MM.1S (cell line): ENCODE measurements at regions not wholly inside any gene's neighbourhood (a gene's known extent, or its start where the extent isn't known, plus 50 kb on each side); places are given as distances from the start of the nearest gene placed in this dataset.
"Not testable (repeated sequence)": the region's sequence is repeated elsewhere in the genome, so short reads cannot be mapped to it uniquely, and the experiment has no call there.

Source experiments
- DNase-seq: peaks from one replicate; pipeline ENCODE4 v3.0.0-alpha.2; 2015
- H2AFZ ChIP-seq: fragments of 300-600 bp; sonication (generic); 2 replicates; pipeline ENCODE4 v1.6.0; 2016; ENCODE audit warnings: antibody characterized with exemption, low read length
- H3F3A ChIP-seq: fragments of 300-600 bp; sonication (generic); 2 replicates; pipeline ENCODE4 v1.6.1; 2016; ENCODE audit warnings: mild to moderate bottlenecking, antibody characterized with exemption, low read length, moderate library complexity, mixed read lengths; ENCODE audit not compliant: insufficient read depth
- H3K27ac ChIP-seq: fragments of 300-600 bp; sonication (generic); 2 replicates; pipeline ENCODE4 v1.5.1; 2016; ENCODE audit warnings: mild to moderate bottlenecking, low read length
- H3K27me3 ChIP-seq: fragments of 300-600 bp; sonication (generic); replicated peaks from 2 replicates; pipeline ENCODE4 v1.6.0; 2016; ENCODE audit warnings: low read length; ENCODE audit not compliant: insufficient read depth
- H3K36me3 ChIP-seq: fragments of 300-600 bp; sonication (generic); replicated peaks from 2 replicates; pipeline ENCODE4 v1.6.1; 2016; ENCODE audit warnings: mild to moderate bottlenecking, low read length, mixed read lengths; ENCODE audit not compliant: insufficient read depth
- H3K4me1 ChIP-seq: fragments of 300-600 bp; sonication (generic); 2 replicates; pipeline ENCODE4 v1.6.1; 2016; ENCODE audit warnings: low read length, mixed read lengths
- H3K4me2 ChIP-seq: fragments of 300-600 bp; sonication (generic); 2 replicates; pipeline ENCODE4 v1.6.0; 2016; ENCODE audit warnings: low read depth, low read length
- H3K4me3 ChIP-seq: fragments of 300-600 bp; sonication (generic); 2 replicates; pipeline ENCODE4 v1.5.1; 2016; ENCODE audit warnings: low read length, mixed read lengths
- H3K79me2 ChIP-seq: fragments of 300-600 bp; sonication (generic); 2 replicates; pipeline ENCODE4 v1.6.1; 2016; ENCODE audit warnings: mixed run types, low read length, mixed read lengths
- H3K9ac ChIP-seq: fragments of 300-600 bp; sonication (generic); 2 replicates; pipeline ENCODE4 v1.6.1; 2016; ENCODE audit warnings: low read length, mixed read lengths
- H3K9me2 ChIP-seq: fragments of 300-600 bp; sonication (generic); replicated peaks from 2 replicates; pipeline ENCODE4 v1.6.1; 2016; ENCODE audit warnings: mild to moderate bottlenecking, low read length, mixed read lengths; ENCODE audit not compliant: insufficient read depth
- H3K9me3 ChIP-seq: fragments of 300-600 bp; sonication (generic); replicated peaks from 2 replicates; pipeline ENCODE4 v1.6.1; 2016; ENCODE audit warnings: mild to moderate bottlenecking, low read length, mixed read lengths; ENCODE audit not compliant: insufficient read depth
- H4K20me1 ChIP-seq: fragments of 300-600 bp; sonication (generic); 2 replicates; pipeline ENCODE4 v1.6.1; 2016; ENCODE audit warnings: mild to moderate bottlenecking, low read length, moderate library complexity, mixed read lengths; ENCODE audit not compliant: insufficient read depth
- EZH2 ChIP-seq: fragments of 300-600 bp; sonication (generic); optimal IDR thresholded peaks from 2 replicates; pipeline ENCODE3; 2017; ENCODE audit warnings: low read depth, mild to moderate bottlenecking, antibody characterized with exemption, low read length, mixed read lengths
- EZH2phosphoT487 ChIP-seq: fragments of 300-600 bp; sonication (generic); IDR thresholded peaks from 2 replicates; pipeline ENCODE4 v1.6.1; 2018; ENCODE audit warnings: antibody characterized with exemption, low read length
- TF ChIP-seq, protein P1 (sequence below): fragments of 300-600 bp; sonication (generic); IDR thresholded peaks from 2 replicates; pipeline ENCODE4 v1.5.1; 2016; ENCODE audit warnings: antibody characterized with exemption, low read length, mixed read lengths

DNA sequence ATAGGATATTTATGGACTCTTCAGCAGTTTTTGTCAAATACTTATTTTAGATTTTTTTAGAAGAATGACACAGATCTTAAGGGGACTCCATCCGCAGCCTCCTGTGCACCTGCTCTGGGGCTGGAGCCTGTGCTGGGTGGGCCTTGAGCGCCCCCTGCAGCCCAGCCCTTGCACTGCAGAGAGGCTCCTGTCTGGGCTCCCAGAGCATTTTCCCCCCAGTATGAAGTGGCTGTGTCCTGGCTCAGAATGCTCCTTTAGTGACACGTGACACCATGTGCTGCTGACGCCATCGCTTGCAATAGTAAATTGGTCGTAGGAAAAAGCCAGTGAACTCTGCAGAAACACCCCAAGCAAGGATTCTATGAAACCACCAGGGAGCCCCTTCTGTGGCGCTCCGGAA lies 479.7 kb downstream of the TMEM121 start:
- not testable (repeated sequence) for H3K27me3 ChIP-seq, H2AFZ ChIP-seq, H3F3A ChIP-seq, H3K79me2 ChIP-seq, H3K4me2 ChIP-seq, H3K4me1 ChIP-seq, H3K9ac ChIP-seq, H3K27ac ChIP-seq, H4K20me1 ChIP-seq, DNase-seq, H3K9me3 ChIP-seq, H3K9me2 ChIP-seq, H3K36me3 ChIP-seq, H3K4me3 ChIP-seq

DNA sequence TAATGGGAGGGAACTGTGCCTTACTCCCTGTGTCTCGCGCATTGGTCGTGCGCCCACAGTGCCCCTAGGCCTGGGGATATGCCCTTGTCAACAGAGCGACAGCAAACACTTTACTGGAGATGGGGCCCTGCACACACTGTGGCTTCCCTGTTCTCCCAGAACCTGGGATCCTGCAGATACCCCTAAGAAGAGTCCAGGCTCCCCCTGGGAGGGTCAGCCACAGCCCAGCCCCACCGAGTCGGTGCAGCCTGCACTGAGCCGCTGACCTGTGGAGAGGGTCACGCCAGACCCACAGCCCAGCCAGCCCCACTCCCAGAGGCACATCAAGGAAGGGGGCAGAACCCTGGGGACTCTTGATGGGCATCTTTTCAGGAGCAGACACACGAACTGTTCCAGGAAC lies 480.3 kb downstream of the TMEM121 start:
- not testable (repeated sequence) for H3K79me2 ChIP-seq, H3K4me1 ChIP-seq, H3K4me3 ChIP-seq, DNase-seq, H3K4me2 ChIP-seq, H4K20me1 ChIP-seq, H3K27ac ChIP-seq, H3K9me3 ChIP-seq, H3K27me3 ChIP-seq, H3K9me2 ChIP-seq, H3K36me3 ChIP-seq, H3K9ac ChIP-seq, H3F3A ChIP-seq, H2AFZ ChIP-seq

DNA sequence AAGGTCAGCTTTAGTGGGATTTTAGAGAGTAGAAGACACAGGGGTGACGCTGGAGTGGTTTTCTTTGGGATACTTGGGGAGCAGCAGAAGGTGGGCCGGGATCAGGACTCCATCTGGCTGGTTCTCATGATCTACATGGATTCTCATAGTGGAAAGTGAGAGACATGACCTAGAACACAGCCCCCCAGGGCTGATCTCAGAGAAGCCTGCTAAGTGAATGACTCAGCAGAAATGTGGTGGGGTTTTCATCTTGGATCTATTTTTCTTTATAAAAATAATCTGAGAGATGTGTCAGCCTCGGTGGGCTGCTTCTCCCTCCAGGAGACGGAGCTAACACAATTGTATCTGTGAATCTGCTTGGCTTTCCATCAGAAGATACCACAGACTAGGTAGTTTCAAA lies 484.4 kb downstream of the TMEM121 start:
- H3K4me2 ChIP-seq, result no peak overlapping the region
- H3K4me3 ChIP-seq, result no peak overlapping the region
- no peak for TF ChIP-seq EZH2
- TF ChIP-seq EZH2phosphoT487, result no peak
- TF ChIP-seq, protein P1, sequence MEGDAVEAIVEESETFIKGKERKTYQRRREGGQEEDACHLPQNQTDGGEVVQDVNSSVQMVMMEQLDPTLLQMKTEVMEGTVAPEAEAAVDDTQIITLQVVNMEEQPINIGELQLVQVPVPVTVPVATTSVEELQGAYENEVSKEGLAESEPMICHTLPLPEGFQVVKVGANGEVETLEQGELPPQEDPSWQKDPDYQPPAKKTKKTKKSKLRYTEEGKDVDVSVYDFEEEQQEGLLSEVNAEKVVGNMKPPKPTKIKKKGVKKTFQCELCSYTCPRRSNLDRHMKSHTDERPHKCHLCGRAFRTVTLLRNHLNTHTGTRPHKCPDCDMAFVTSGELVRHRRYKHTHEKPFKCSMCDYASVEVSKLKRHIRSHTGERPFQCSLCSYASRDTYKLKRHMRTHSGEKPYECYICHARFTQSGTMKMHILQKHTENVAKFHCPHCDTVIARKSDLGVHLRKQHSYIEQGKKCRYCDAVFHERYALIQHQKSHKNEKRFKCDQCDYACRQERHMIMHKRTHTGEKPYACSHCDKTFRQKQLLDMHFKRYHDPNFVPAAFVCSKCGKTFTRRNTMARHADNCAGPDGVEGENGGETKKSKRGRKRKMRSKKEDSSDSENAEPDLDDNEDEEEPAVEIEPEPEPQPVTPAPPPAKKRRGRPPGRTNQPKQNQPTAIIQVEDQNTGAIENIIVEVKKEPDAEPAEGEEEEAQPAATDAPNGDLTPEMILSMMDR, result no peak
- H2AFZ ChIP-seq, result no peak overlapping the region
- no peaks in the 10 kb centered on the region for H4K20me1 ChIP-seq
- H3K9ac ChIP-seq, result no peak overlapping the region
- H3K9me3 ChIP-seq, result no peaks in the 10 kb centered on the region
- H3K9me2 ChIP-seq, result no peaks in the 10 kb centered on the region
- H3K27me3 ChIP-seq, result no peaks in the 10 kb centered on the region
- no peaks in the 10 kb centered on the region for H3K4me1 ChIP-seq
- no peaks in the 10 kb centered on the region for H3K79me2 ChIP-seq
- H3K27ac ChIP-seq, result no peak overlapping the region
- no peaks in the 10 kb centered on the region for H3F3A ChIP-seq
- DNase-seq, result no peak
- no peaks in the 10 kb centered on the region for H3K36me3 ChIP-seq

DNA sequence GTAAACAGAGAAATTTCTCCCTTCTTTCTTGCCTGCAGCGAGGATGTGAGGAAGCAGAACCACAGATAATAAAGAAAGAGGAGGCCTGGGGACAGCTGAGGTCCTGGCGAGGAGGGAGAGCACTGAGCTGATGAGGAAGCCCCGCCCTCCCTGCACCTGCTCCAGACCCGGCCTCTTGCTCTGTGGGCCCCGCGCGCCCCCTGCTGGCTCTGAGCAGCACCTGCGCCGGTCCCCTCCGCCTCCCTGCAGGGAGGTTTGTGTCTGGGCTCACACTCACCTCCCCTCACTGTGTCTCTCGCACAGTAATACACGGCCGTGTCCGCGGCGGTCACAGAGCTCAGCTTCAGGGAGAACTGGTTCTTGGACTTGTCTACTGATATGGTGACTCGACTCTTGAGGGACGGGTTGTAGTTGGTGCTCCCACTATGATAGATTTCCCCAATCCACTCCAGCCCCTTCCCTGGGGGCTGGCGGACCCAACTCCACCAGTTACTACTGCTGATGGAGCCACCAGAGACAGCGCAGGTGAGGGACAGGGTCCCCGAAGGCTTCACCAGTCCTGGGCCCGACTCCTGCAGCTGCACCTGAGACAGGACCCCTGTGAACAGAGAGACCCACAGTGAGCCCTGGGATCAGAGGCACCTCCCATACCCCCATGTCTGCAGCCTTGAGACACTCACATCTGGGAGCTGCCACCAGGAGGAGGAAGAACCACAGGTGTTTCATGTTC lies 485.4 kb downstream of the TMEM121 start:
- H3K4me3 ChIP-seq, H3K27ac ChIP-seq, DNase-seq, H3K9me2 ChIP-seq, H3K4me2 ChIP-seq, H3K9ac ChIP-seq, H3K27me3 ChIP-seq, H3K79me2 ChIP-seq, H4K20me1 ChIP-seq, H3K9me3 ChIP-seq, H3K36me3 ChIP-seq, H2AFZ ChIP-seq, H3F3A ChIP-seq, H3K4me1 ChIP-seq: not testable (repeated sequence)

DNA sequence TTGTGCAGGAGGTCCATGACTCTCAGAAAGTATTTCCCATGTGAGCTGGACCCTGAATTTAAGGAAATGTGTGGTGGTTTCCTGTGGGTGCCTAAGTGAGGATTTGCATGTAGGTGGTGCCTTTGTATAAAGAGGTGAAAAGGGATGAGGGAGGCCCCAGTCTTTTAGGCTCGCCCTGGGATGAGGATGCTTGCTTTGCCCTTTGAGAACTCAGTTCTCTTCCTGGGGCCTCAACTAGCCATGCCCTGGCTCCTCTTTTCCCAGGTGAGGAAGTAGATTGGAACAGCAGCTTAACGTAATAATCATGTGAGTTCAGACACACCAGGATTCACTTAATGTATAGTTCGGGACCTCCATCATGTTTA lies 486.0 kb downstream of the TMEM121 start:
- not testable (repeated sequence) for H3K79me2 ChIP-seq, H3K36me3 ChIP-seq, H3K4me1 ChIP-seq, H3K9me3 ChIP-seq, H2AFZ ChIP-seq, H3K27ac ChIP-seq, H3K4me2 ChIP-seq, H3F3A ChIP-seq, H3K27me3 ChIP-seq, DNase-seq, H3K4me3 ChIP-seq, H3K9ac ChIP-seq, H4K20me1 ChIP-seq, H3K9me2 ChIP-seq
